IPS-NIHi11 (cell line): ENCODE measurements at regions not wholly inside any gene's neighbourhood (a gene's known extent, or its start where the extent isn't known, plus 50 kb on each side); places are given as distances from the start of the nearest gene placed in this dataset.

Source experiments
- DNase-seq: peaks from one replicate; pipeline ENCODE4 v3.0.0; 2012; ENCODE audit warnings: mixed read lengths, low spot score

- DNase-seq: no peak
These were observed 147.0 kb upstream of the THRB start for GRCh38 chr3:24641628-24642027.

- DNase-seq: no peak
These were observed 150.4 kb upstream of the THRB start for GRCh38 chr3:24645047-24645446.

GRCh38 chr3:24646790-24647189, 152.1 kb upstream of the THRB start:
- no peak for DNase-seq

DNA sequence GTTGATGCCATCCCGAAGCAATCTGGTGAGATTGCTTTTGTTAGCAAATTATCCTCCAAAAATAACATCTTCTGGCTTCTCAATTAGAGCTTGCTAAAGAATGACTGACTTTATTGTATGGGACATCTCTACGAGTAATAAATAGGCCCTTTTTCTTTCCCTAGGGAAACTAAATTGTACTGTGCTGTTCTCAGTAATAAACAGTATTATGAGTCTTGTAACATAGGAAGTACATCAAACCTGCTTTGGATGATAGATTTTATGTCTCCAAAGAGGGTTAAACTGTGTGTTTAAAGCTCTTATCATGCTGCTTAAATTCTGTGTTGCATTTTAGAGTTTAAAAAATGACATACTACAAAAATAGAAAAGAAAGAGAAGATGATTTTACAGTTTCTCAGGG, 153.4 kb upstream of the THRB start:
- DNase-seq: no peak

DNA sequence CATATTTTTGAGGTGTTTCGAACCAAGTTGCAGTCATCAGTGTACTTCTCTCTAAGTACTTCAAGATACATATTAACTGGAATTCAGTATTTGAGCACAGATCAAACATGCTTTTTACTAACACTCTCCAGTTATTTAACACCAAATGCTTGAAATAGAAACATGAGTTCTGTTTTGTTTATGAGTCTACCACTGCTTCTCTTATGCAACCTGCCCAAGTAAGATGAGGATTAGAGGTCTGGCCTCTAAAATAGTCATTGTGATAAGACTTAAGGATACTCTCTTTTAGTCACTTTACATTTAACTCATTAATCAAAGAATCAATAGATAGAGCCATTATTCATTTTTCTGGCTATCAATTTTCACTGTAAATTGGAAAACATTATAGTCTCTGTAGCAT, 156.2 kb upstream of the THRB start:
- no peak for DNase-seq

DNA sequence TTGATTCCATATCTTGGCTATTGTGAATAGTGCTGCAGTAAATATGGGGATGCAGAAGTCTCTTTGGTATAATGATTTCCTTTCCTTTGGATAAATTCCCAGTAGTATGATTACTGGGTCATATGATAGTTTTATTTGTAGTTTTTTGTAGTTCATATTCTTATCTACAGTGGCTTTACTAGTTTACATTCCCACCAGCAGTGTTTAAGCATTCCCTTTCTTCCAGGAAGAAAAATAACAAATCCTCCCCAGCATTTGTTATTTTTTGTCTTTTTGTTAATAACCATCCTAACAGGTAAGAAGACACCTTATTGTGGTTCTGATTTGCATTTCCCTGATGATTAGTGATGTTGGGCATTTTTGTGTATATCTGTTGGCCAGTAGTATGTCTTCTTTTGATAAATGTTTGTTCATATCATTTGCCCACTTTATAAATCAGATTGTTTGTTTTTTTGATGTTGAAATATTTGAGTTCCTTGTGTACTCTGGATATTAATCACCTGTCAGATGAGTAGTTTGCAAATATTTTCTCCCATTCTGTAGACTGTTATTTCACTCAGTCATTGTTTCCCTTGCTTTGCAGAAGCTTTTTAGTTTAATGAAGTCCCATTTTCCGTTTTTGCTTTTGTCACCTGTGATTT, 163.3 kb upstream of the THRB start:
- no peak for DNase-seq

- no peak for DNase-seq
These were observed 166.5 kb upstream of the THRB start for GRCh38 chr3:24661175-24661584.

GRCh38 chr3:24662449-24663345, 168.0 kb upstream of the THRB start:
- DNase-seq: no peak

GRCh38 chr3:24663406-24663805, 168.8 kb upstream of the THRB start:
- no peak for DNase-seq

DNA sequence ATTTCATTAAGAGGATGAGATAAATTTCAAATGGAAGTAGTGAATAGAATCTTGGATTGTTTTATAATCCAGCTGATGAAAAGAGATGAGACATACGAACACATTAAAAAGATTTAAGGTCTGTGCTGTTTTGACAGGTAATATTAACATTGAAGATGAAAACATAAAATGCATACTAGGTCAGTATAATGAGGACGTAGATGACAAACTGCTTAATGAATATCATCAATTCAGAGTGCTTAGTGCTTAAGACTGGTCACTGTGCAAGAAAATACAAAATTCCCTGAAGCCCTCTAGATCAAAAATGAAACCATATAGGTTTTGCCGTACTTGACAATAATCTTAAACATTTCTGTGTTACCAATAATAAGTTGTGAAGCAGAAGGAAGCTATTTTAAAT, 173.4 kb upstream of the THRB start:
- DNase-seq: no peak

DNA sequence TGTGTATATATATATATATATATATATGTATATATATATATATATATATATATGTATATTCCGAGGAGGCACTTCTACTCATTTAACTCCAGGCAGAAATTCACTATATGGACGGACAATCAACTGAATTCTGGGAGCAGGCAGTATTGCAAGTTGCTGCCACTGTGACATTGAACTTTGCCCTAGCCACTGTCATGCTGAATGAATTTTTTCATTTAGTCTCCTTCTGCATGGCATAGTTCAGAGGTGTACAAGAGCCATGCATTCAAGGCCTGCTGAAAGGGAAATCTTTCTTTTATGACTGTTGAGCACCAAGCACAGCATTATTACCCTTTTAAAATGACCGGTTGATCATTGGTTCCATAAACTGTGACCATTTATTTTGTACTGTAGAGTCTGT, 176.2 kb upstream of the THRB start:
- DNase-seq: no peak

DNA sequence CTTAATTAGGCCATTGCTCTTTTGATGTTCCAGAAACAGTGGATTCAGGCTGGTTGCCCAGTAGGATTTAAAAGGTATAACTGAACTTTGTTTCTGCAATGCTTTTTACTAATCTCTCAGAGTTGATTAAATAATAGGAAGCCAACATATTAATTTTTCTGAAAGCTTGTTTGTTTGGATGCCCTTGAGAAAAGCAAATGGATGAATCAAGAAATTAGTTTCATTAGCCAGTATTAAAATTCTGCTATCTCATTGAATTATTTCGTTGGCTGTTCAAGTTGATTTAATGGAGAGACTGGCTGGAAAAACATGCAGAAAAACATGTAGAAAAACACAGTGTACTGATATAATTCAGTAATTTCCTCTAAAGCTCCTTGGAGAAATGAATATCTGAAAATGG, 178.9 kb upstream of the THRB start:
- DNase-seq: no peak

DNA sequence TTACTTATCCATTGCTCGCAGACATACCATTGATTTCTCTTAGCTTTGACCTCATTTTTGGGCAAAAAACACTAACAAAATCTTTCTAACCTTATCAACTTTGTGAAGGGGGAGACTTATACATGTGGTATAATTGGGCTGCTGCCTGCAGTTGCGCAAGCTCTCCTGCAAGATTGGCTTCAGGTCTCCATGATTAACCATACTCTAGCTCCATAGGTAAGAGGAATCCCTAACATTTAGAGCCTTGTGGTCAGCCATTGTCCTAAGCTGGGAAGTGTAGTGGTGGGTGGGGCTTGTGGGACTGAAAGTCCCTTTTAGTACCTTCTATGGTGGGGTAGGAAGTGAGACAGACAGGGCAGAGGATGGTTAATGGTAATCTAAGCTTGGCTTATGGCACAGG, 179.6 kb upstream of the THRB start:
- DNase-seq: no peak

GRCh38 chr3:24678021-24678420, 183.4 kb upstream of the THRB start:
- DNase-seq: no peak

GRCh38 chr3:24678421-24678865, 183.8 kb upstream of the THRB start:
- DNase-seq: no peak

GRCh38 chr3:24679429-24679828, 184.8 kb upstream of the THRB start:
- DNase-seq: no peak

GRCh38 chr3:24680214-24680967, 185.7 kb upstream of the THRB start:
- peak; percentile 84 for DNase-seq

GRCh38 chr3:24682141-24682547, 187.5 kb upstream of the THRB start:
- no peak for DNase-seq

GRCh38 chr3:24683090-24683489, 188.4 kb upstream of the THRB start:
- no peak for DNase-seq

GRCh38 chr3:24683633-24684384, 189.2 kb upstream of the THRB start:
- no peak for DNase-seq

GRCh38 chr3:24684506-24685023, 189.9 kb upstream of the THRB start:
- peak; percentile 47 for DNase-seq

DNA sequence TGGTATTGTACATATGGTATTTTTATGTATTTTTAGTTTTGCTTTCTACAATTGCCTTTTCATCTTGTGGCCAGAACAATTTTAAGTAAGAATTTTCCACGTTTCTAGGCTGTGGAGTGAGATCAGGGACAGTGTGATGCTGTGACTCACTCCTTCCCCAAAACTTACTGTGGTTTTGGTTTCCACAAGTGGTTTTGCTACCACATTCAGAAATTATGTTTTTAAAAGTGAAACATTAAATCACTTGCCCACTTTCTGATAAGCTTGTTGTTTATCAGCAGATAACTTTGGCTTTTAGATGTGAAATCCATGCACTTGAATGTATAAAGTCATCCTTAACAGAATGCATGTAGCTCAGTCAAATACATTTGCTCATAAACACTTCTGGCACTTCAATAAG, 192.2 kb upstream of the THRB start:
- DNase-seq: no peak
